Tibial nerve (tissue), 4 donors: ENCODE measurements at regions not wholly inside any gene's neighbourhood (a gene's known extent, or its start where the extent isn't known, plus 50 kb on each side); places are given as distances from the start of the nearest gene placed in this dataset.

Source experiments
- CTCF ChIP-seq, 5 experiments: fragments of 200-600 bp in 3 of 5; fragments of 450-650 bp in 2 of 5; sonication (generic) in 3 of 5; IDR thresholded peaks; one replicate each; pipeline ENCODE4 v1.5.1; 2016 to 2019; ENCODE audit warnings: antibody characterized with exemption in 5 of 5, mild to moderate bottlenecking in 3 of 5, moderate library complexity in 2 of 5
- EP300 ChIP-seq, 2 donors: sonication (generic); formaldehyde crosslinking; IDR thresholded peaks; one replicate each; pipeline ENCODE4 v1.6.1; 2017; ENCODE audit warnings: antibody characterized with exemption in 2 of 2, mild to moderate bottlenecking in 1 of 2
- POLR2A ChIP-seq, 2 donors: fragments of 450-650 bp; IDR thresholded peaks; one replicate each; pipeline ENCODE4 v1.6.1; 2017; ENCODE audit warnings: antibody characterized with exemption in 2 of 2, mild to moderate bottlenecking in 2 of 2, moderate library complexity in 2 of 2

- TF ChIP-seq CTCF (IDR thresholded peaks at IDR 0.05) (no peak), POLR2A (IDR thresholded peaks at IDR 0.05) (no peak), EP300 (IDR thresholded peaks at IDR 0.05) (no peak)
Measured at GRCh38 chr5:114822436-114822835, 347.3 kb downstream of the TRIM36 start.
